IPS-18a (cell line): ENCODE measurements at regions not wholly inside any gene's neighbourhood (a gene's known extent, or its start where the extent isn't known, plus 50 kb on each side); places are given as distances from the start of the nearest gene placed in this dataset.
"Not testable (repeated sequence)": the region's sequence is repeated elsewhere in the genome, so short reads cannot be mapped to it uniquely, and the experiment has no call there.

Experiments
- H3K27ac ChIP-seq: one replicate; pipeline ENCODE4 v1.5.1; 2013; ENCODE audit warnings: low read length
- H3K27me3 ChIP-seq: one replicate; pipeline ENCODE4 v1.6.1; 2013; ENCODE audit warnings: mild to moderate bottlenecking, low read length; ENCODE audit not compliant: control insufficient read depth, insufficient read depth
- H3K36me3 ChIP-seq: one replicate; pipeline ENCODE4 v1.6.1; 2013; ENCODE audit warnings: low read depth, low read length; ENCODE audit not compliant: control insufficient read depth
- H3K4me1 ChIP-seq: one replicate; pipeline ENCODE4 v1.6.1; 2013; ENCODE audit warnings: low read depth, low read length; ENCODE audit not compliant: control insufficient read depth
- H3K4me3 ChIP-seq: one replicate; pipeline ENCODE4 v1.5.1; 2013; ENCODE audit warnings: low read length
- H3K9ac ChIP-seq: one replicate; pipeline ENCODE4 v1.6.1; 2013; ENCODE audit warnings: mild to moderate bottlenecking, low read length, moderate library complexity
- H3K9me3 ChIP-seq: one replicate; pipeline ENCODE4 v1.6.1; 2013; ENCODE audit warnings: low read depth, low read length; ENCODE audit not compliant: control insufficient read depth

GRCh38 chr19:27733551-27734266, 1479.2 kb downstream of the UQCRFS1 start:
- Histone ChIP-seq H3K36me3 (peaks cover 5% of the 10 kb centered on the region), H3K9me3 (peaks cover 75% of the 10 kb centered on the region), H3K4me1 (no peaks in the 10 kb centered on the region), H3K27me3 (no peaks in the 10 kb centered on the region), H3K4me3 (no peak overlapping the region), H3K9ac (no peak overlapping the region), H3K27ac (no peak overlapping the region)

DNA sequence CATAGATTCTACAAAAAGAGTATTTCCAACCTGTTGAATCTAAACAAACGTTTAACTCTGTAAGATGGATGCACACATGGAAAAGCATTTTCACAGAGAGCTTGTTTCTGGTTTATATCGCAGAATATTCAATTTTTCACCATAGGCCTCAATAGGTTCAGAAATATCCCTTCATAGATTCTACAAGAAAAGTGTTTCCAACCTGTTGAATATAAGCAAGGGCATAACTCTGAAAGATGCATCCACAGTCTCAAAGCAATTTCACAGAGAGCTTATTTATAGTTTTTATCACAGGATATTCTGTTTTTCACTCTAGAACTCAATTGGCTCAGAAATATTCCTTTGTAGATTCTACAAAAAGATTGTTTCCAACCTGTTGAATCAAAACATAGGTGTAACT, 1483.6 kb downstream of the UQCRFS1 start:
- Histone ChIP-seq H3K27me3 (no peaks in the 10 kb centered on the region), H3K9me3 (peaks cover 90% of the 10 kb centered on the region), H3K4me3 (no peak overlapping the region), H3K36me3 (peaks cover 5% of the 10 kb centered on the region), H3K4me1 (no peaks in the 10 kb centered on the region), H3K9ac (no peak overlapping the region), H3K27ac (no peak overlapping the region)

GRCh38 chr19:27722625-27723024, 1490.3 kb downstream of the UQCRFS1 start:
- Histone ChIP-seq H3K9ac (no peak overlapping the region), H3K27ac (no peak overlapping the region), H3K4me1 (no peaks in the 10 kb centered on the region), H3K27me3 (no peaks in the 10 kb centered on the region), H3K36me3 (no peaks in the 10 kb centered on the region), H3K4me3 (no peak overlapping the region), H3K9me3 (peaks cover 93% of the 10 kb centered on the region)

GRCh38 chr19:27720155-27720554, 1492.8 kb downstream of the UQCRFS1 start:
- Histone ChIP-seq H3K27me3 (no peaks in the 10 kb centered on the region), H3K4me1 (no peaks in the 10 kb centered on the region), H3K9ac (no peak overlapping the region), H3K9me3 (peaks cover 94% of the 10 kb centered on the region), H3K4me3 (no peak overlapping the region), H3K36me3 (no peaks in the 10 kb centered on the region), H3K27ac (no peak overlapping the region)

DNA sequence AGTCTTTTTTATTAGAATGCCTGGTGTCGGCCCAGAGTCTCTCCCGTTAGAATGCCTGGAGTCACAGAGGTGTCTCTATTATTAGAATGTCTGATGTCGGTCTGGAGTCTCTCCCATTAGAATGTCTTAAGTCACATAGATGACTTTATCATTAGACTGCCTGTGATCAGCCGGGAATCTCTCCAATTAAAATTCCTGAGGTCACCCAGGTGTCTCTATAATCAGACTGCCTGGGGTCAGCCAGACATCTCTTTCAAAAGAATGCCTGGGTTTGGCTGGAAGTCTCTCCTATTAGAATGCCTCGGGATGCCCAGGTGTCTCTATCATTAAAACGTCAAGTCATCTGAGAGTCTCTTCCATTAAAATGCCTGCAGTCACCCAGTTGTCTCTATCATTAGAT, 1493.9 kb downstream of the UQCRFS1 start:
- Histone ChIP-seq H3K27ac (no peak overlapping the region), H3K9ac (no peak overlapping the region), H3K4me1 (no peaks in the 10 kb centered on the region), H3K27me3 (no peaks in the 10 kb centered on the region), H3K4me3 (no peak overlapping the region), H3K36me3 (no peaks in the 10 kb centered on the region), H3K9me3 (peaks cover 94% of the 10 kb centered on the region)

DNA sequence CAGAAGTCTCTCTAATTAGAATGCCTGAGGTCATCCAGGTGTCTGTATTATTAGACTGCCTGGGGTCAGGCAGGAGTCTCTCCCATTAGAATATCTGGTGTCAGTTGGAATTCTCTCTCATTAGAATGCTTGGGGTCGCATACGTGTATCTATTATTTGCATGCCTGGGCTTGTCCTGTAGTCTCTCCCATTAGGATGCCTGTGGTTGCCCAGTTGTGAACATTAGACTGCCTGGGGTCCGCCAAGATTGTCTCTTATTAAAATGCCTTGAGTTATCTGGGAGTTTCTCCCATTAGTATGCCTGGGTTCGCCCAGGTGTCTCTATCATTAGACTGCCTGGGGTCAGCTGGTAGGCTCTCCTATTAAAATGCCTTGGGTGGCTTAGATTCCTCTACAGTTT, 1494.7 kb downstream of the UQCRFS1 start:
- Histone ChIP-seq H3K27me3 (no peaks in the 10 kb centered on the region), H3K9me3 (peaks cover 95% of the 10 kb centered on the region), H3K4me3 (no peak overlapping the region), H3K27ac (no peak overlapping the region), H3K9ac (no peak overlapping the region), H3K4me1 (no peaks in the 10 kb centered on the region), H3K36me3 (no peaks in the 10 kb centered on the region)

DNA sequence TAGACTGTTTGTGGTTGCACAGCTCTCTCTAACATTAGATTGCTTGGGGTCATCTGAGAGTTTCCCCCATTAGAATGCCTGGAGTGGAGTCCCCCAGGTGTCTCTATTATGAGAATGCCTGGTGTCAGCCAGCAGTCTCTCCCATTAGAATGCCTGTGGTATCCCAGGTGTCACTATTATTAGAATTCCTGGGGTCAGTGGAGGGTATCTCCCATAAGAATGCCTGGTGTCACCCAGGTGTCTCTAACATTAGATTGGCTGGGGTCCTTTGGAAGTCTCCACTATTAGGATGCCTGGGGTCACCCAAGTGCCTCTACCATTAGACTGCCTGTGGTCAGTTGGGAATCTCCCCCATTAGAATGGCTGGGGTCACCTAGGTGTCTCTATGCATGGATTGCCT, 1495.1 kb downstream of the UQCRFS1 start:
- H3K27ac ChIP-seq = no peak overlapping the region
- no peaks in the 10 kb centered on the region for H3K27me3 ChIP-seq
- H3K9ac ChIP-seq = no peak overlapping the region
- no peaks in the 10 kb centered on the region for H3K4me1 ChIP-seq
- peaks cover 95% of the 10 kb centered on the region for H3K9me3 ChIP-seq
- no peaks in the 10 kb centered on the region for H3K36me3 ChIP-seq
- H3K4me3 ChIP-seq = no peak overlapping the region

GRCh38 chr19:27716922-27717321, 1496.0 kb downstream of the UQCRFS1 start:
- Histone ChIP-seq H3K4me1 (no peaks in the 10 kb centered on the region), H3K9ac (no peak overlapping the region), H3K4me3 (no peak overlapping the region), H3K36me3 (no peaks in the 10 kb centered on the region), H3K9me3 (peaks cover 93% of the 10 kb centered on the region), H3K27ac (no peak overlapping the region), H3K27me3 (no peaks in the 10 kb centered on the region)

DNA sequence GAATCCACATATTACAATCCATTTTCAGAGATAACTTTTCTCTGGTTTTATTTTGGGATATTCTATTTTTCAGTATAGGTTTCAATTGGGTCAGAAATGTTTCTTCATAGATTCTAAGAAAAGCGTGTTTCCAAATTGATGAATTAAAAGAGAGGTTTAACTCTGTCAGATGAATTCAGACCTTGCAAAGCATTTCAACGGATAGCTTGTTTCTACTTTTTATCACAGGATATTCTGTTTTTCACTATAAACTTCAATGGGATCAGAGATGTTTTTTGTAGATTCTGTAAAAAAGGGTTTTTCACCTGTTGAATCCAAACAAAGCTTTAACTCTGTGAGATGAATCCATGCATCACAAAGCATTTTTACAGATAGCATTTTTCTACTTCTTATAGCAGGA, 1498.1 kb downstream of the UQCRFS1 start:
- no peak overlapping the region for H3K9ac ChIP-seq
- no peaks in the 10 kb centered on the region for H3K36me3 ChIP-seq
- H3K4me3 ChIP-seq = no peak overlapping the region
- no peak overlapping the region for H3K27ac ChIP-seq
- no peaks in the 10 kb centered on the region for H3K27me3 ChIP-seq
- H3K4me1 ChIP-seq = no peaks in the 10 kb centered on the region
- H3K9me3 ChIP-seq = peaks cover 97% of the 10 kb centered on the region

- Histone ChIP-seq H3K4me1 (no peaks in the 10 kb centered on the region), H3K9ac (no peak overlapping the region), H3K27ac (no peak overlapping the region), H3K36me3 (no peaks in the 10 kb centered on the region), H3K9me3 (peaks cover 78% of the 10 kb centered on the region), H3K27me3 (no peaks in the 10 kb centered on the region), H3K4me3 (no peak overlapping the region)
These were observed 1503.5 kb downstream of the UQCRFS1 start for GRCh38 chr19:27709496-27709895.

DNA sequence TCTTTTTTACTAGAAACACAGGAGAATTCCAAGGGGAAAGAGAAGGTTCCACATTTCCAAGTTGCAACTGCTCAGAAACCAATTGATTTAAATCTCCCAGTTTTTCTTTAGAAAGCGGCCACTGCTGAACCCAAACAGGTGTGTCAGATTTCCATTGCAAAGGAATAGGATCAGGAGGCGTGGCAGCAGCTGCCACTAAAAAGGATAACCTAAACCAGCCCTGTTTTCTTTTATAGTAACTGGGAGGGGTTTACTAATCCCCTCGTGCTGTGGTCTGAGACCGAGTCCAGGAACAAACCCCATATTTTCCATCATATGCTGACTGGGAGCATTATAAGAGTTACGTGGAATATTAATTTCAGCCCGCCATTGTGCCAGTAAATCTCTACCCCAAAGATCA, 1504.0 kb downstream of the UQCRFS1 start:
- H3K27ac ChIP-seq, H3K36me3 ChIP-seq, H3K4me3 ChIP-seq: not testable (repeated sequence)

DNA sequence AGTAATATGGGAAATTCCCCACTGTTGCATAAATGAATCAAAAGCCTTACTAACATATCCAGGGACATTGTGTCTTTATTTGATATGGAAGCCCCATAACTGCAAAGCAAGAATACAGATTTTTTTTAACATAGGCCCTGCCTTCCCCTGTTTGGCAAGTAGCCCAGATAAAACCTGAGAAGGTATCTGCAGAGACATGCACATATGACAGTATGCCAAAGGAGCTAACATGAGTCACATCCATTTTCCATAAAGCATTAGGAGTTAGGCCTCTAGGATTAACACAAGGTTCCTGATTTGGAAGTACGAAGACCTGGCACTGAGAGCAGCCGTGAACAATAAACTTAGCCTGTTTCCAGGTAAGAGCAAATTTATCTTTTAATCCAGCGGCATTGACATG, 1505.9 kb downstream of the UQCRFS1 start:
- H3K36me3 ChIP-seq, H3K4me1 ChIP-seq, H3K27ac ChIP-seq, H3K27me3 ChIP-seq, H3K4me3 ChIP-seq, H3K9ac ChIP-seq: not testable (repeated sequence)
- peaks cover 69% of the 10 kb centered on the region for H3K9me3 ChIP-seq

More for the DNA sequence above, 1504.0 kb downstream of the UQCRFS1 start:
- not testable (repeated sequence) for H3K4me1 ChIP-seq, H3K27me3 ChIP-seq, H3K9ac ChIP-seq
- peaks cover 74% of the 10 kb centered on the region for H3K9me3 ChIP-seq
